ENCODE measurements at regions not wholly inside any gene's neighbourhood (a gene's known extent, or its start where the extent isn't known, plus 50 kb on each side); places are given as distances from the start of the nearest gene placed in this dataset.

DNA sequence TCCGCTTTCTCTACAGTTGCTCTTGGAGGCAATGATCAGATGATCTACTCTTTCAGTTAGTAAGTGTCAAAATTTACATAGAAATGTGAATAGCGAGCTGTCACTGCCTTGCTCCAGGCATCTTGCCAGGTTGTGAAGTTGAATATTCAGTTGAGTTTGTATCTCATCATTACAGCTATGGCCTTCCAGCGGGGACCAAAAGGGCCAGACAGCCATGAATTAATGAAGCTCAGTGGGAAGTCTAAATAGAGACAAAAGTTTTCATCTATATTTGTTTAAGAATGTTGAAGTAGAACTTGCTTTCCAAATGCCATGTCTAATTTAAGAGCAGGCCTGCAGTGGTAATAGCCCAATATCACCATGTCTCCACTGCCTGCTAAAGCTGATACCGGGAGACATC is 387.8 kb downstream of the FLRT2 start:
- TF ChIP-seq, protein P1, sequence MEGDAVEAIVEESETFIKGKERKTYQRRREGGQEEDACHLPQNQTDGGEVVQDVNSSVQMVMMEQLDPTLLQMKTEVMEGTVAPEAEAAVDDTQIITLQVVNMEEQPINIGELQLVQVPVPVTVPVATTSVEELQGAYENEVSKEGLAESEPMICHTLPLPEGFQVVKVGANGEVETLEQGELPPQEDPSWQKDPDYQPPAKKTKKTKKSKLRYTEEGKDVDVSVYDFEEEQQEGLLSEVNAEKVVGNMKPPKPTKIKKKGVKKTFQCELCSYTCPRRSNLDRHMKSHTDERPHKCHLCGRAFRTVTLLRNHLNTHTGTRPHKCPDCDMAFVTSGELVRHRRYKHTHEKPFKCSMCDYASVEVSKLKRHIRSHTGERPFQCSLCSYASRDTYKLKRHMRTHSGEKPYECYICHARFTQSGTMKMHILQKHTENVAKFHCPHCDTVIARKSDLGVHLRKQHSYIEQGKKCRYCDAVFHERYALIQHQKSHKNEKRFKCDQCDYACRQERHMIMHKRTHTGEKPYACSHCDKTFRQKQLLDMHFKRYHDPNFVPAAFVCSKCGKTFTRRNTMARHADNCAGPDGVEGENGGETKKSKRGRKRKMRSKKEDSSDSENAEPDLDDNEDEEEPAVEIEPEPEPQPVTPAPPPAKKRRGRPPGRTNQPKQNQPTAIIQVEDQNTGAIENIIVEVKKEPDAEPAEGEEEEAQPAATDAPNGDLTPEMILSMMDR (IDR thresholded peaks at IDR 0.05; ENCODE audit: unreplicated experiment): no peak
- Mint-ChIP-seq H3K36me3 (ENCODE audit: insufficient read depth) (no peaks in the 10 kb centered on the region), H3K9me3 (ENCODE audit: low read depth) (peaks cover 12% of the 10 kb centered on the region), H3K4me3 (ENCODE audit: low read depth) (no peak overlapping the region), H3K27me3 (no peaks in the 10 kb centered on the region), H3K27ac (no peak overlapping the region), H3K4me1 (ENCODE audit: low read depth) (peaks cover 4% of the 10 kb centered on the region)
- no peak for DNase-seq (ENCODE audit: low spot score, unreplicated experiment)

DNA sequence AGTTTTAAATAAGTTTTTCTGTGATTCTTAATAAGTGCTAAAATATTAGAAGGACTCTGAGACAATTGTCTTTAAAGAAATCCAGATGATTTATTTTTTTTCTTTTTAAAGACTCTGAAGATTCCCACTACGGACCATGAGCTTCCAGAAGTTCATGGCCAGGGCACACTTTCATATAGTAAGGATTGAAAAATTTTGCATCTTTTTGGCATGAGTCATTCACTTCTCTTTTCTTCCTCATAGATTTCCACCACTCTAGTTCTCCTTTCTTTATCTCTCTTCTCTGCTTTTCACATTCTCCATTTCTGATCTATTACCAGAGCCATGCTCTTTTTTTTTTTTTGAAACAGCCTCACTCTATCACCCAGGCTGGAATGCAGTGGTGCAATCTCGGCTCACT is 385.8 kb downstream of the FLRT2 start:
- no peaks in the 10 kb centered on the region for H3K36me3 Mint-ChIP-seq (ENCODE audit: insufficient read depth)
- H3K9me3 Mint-ChIP-seq (ENCODE audit: low read depth): peaks cover 13% of the 10 kb centered on the region
- DNase-seq (ENCODE audit: low spot score, unreplicated experiment): no peak
- H3K27ac Mint-ChIP-seq: no peak overlapping the region
- H3K4me3 Mint-ChIP-seq (ENCODE audit: low read depth): no peak overlapping the region
- H3K27me3 Mint-ChIP-seq: no peaks in the 10 kb centered on the region
- TF ChIP-seq, protein P1 (IDR thresholded peaks at IDR 0.05; ENCODE audit: unreplicated experiment): no peak
- no peaks in the 10 kb centered on the region for H3K4me1 Mint-ChIP-seq (ENCODE audit: low read depth)

DNA sequence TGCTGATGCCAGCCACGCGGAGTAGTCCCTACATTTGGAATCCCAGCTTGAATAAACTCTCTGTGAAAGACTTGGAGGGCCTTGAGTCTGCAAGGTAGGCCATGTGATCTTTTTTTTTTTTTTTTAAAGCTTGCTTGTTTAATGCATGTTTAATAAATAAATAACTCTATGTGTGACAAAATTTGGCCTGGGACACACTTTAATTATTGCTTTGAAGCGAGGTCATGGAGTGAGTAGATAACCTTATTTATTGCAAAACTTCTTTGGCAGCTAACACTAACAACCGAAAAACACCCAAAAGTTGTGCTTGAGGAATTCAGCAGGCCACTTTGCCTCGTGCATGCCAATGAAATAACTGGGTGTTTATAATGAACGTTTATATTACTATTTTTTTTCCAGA is 382.2 kb downstream of the FLRT2 start:
- no peak overlapping the region for H3K4me3 Mint-ChIP-seq (ENCODE audit: low read depth)
- no peaks in the 10 kb centered on the region for H3K4me1 Mint-ChIP-seq (ENCODE audit: low read depth)
- no peaks in the 10 kb centered on the region for H3K27me3 Mint-ChIP-seq
- H3K9me3 Mint-ChIP-seq (ENCODE audit: low read depth): peaks cover 14% of the 10 kb centered on the region
- no peak overlapping the region for H3K27ac Mint-ChIP-seq
- no peak for DNase-seq (ENCODE audit: low spot score, unreplicated experiment)
- H3K36me3 Mint-ChIP-seq (ENCODE audit: insufficient read depth): no peaks in the 10 kb centered on the region
- TF ChIP-seq, protein P1 (IDR thresholded peaks at IDR 0.05; ENCODE audit: unreplicated experiment): no peak

DNA sequence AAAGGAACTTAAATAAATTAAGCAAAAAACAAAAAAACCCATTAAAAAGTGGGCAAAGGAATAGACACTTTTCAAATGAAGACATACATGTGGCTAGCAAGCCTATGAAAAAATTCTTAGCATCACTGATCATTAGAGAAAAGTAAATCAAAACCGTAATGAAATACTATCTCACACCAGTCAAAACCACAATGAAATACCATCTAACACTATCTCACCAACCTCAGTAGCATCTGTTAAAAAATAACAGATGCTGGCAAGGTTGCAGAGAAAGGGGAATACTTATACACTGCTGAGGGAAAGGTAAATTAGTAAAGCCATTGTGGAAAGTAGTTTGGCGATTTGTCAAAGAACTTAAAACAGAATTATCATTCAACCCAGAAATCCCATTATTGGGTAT is 381.1 kb downstream of the FLRT2 start:
- Mint-ChIP-seq H3K4me3 (ENCODE audit: low read depth) (no peak overlapping the region), H3K36me3 (ENCODE audit: insufficient read depth) (no peaks in the 10 kb centered on the region), H3K27me3 (no peaks in the 10 kb centered on the region), H3K4me1 (ENCODE audit: low read depth) (no peaks in the 10 kb centered on the region), H3K9me3 (ENCODE audit: low read depth) (peaks cover 17% of the 10 kb centered on the region), H3K27ac (no peak overlapping the region)
- TF ChIP-seq, protein P1 (IDR thresholded peaks at IDR 0.05; ENCODE audit: unreplicated experiment): no peak
- DNase-seq (ENCODE audit: low spot score, unreplicated experiment): no peak

DNA sequence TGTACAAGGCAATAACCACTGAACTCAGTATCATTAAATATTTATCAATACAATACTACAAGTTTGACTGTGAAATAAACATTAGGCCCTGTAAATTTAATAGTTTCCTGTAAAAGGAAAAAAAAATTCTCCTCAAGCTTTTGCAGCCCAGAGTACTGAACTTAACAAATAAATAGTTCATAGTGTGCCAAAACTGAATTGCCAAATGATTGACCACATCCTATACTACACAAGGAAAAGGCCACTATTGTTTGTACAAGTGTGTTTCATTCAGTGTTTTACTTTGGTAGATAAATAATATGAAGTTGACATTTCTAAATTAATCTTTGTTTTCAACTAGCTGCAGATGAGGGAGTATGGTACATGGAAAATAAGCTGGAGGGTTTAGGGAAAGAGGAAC is 379.6 kb downstream of the FLRT2 start:
- Mint-ChIP-seq H3K4me1 (ENCODE audit: low read depth) (no peaks in the 10 kb centered on the region), H3K27me3 (no peaks in the 10 kb centered on the region), H3K36me3 (ENCODE audit: insufficient read depth) (no peaks in the 10 kb centered on the region), H3K9me3 (ENCODE audit: low read depth) (peaks cover 6% of the 10 kb centered on the region), H3K4me3 (ENCODE audit: low read depth) (no peak overlapping the region), H3K27ac (no peak overlapping the region)
- no peak for DNase-seq (ENCODE audit: low spot score, unreplicated experiment)
- TF ChIP-seq, protein P1 (IDR thresholded peaks at IDR 0.05; ENCODE audit: unreplicated experiment): no peak
